Bone marrow (tissue), 2 donors: ENCODE measurements at regions not wholly inside any gene's neighbourhood (a gene's known extent, or its start where the extent isn't known, plus 50 kb on each side); places are given as distances from the start of the nearest gene placed in this dataset.

Experiments used
- DNase-seq, 2 donors: peaks; one replicate each; lab custom pipeline; 2025; lab: John Stamatoyannopoulos, UW

DNA sequence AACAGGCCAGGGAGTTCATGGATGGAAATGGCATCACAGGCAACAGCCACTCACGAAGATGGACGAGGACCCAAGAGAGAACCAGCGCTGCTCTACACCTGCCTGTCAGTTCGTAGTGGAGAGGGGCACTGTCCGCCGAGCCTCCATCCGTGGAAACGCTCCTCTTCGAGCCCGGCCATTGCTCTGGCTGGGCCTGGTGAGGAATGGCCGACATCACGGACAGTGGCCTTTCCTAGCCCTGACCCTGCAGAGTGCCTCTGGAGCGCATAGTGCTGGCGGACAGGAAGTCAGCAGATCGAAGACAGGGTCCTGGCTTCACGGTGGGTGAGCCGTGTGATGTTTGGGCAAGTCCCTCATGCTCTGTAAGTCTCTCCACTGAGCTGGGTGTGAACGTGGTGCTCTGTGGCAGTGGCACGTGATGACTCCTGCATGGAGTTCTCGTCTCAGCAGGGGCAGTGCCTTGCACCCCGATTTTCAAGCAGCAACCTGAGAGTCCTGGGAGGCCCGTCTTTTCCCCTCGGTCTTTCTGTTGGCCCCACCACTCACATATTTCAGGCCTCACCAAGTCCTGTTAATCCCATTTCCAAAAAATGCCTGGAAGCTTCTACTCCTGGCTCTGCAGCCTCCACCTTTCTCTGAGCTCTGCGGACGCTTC, 214.4 kb downstream of the ERMARD start:
- no peak for DNase-seq

- DNase-seq, result no peak
These were observed 213.8 kb downstream of the ERMARD start for GRCh38 chr6:169965239-169965638.

- no peak for DNase-seq
These were observed 213.2 kb downstream of the ERMARD start for GRCh38 chr6:169964486-169965180.

DNA sequence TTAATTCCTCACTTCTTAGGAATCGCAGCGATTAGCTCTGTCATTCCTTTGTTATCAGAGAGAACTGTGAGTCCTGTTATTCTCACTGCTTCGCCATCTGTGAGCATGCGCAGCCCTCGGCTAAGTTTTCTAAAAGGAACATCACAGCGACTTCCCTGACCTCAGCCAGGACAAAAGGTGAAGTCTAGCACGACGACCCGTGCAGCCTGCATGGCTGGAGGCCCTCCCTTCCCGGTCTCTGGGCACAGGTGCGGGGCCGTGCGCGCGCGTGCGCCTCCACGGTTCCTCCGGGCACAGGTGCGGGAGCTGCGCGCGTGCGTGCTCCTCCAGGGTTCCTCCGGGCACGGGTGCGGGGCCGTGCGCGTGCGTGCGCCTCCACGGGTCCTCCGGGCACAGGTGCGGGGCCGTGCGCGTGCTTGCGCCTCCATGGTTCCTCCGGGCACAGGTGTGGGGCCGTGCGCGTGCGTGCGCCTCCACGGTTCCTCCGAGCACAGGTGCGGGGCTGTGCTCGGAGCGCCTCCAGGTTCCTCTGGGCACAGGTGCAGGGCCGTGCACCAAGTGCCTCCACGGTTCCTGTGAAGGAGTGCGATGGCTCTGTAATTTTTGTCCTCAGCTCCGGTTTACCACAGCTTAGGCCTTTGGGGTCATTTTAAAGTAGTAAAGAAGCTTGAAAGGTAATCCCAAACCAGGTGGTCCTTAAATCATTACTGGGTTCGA, 212.3 kb downstream of the ERMARD start:
- DNase-seq, result no peak

- no peak for DNase-seq
These were observed 211.4 kb downstream of the ERMARD start for GRCh38 chr6:169962604-169963469.

DNA sequence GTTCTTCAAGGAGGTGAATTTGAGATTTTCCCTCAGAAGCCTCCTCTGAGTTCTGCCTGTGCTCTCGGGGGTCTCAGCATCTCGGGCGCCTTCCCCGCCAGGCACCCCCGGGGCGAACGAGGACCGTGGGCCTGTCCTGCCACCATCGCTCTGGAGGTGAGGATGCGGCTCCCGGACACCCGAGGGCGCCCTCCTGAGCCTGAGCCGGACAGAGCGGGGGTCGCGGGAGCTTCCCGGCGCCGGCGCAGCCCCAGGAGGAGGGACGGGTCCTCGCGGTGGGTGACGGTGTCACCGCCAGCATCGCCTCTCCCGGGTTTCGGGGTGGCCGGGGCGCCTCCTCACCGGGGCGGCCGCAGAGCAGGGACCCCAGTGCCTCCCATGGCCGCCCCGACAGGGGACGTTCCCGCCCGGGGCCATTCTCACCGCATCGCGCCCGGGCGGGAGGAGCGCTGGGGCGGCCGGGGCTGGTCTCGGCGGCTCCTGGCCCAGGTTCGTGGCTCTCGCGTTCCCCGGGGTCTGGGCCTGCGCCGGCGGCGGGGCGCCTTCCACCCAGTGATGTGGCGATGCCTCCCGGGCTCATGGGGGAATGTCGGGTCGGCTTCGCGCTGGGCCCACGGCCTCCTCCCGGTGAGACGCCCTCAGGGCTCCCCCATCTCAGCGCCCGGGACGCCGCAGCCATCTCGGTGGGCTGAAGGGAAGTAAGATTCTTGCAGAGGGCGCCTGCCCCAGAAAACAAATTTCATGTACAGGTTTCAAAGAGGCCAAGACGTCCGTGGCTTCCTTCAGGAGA, 210.5 kb downstream of the ERMARD start:
- DNase-seq, result no peak

DNA sequence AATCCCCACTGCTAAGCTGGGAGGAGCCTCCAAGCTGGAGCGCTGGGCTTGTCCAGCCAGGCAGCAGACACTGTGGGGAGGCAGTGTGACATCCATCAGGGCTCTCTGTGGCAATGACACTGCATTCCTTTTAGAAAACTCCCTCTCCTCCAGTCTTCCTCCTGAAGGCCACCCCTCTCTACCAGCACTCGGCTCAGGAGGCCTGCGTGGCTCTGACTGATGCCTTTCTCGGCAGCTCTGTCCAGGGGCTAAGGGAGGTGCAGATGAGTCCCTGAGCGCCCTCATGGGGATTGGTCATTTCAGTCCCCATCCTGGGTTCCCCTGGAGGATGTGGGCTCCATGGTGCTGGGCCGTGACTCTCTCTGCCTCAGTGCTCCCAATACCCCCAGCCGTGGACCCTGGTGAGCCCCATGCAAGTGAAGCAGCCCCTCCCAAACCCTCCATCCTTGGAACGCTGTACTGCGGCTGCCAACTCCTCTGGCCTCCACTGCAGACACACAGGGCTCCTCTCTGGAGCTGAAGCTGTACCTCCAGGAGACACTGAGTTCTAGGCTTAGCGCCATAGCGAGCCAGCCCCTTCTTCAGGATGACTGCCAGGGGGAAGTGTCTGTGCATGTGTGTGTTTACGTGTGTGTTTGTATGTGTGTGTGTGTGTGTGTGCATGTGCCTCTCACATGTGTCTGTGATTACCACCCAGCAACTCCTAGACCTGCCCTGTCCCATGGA, 209.6 kb downstream of the ERMARD start:
- no peak for DNase-seq

GRCh38 chr6:169960521-169960885, 209.1 kb downstream of the ERMARD start:
- no peak for DNase-seq

- no peak for DNase-seq
These were observed 208.6 kb downstream of the ERMARD start for GRCh38 chr6:169960003-169960344.

DNA sequence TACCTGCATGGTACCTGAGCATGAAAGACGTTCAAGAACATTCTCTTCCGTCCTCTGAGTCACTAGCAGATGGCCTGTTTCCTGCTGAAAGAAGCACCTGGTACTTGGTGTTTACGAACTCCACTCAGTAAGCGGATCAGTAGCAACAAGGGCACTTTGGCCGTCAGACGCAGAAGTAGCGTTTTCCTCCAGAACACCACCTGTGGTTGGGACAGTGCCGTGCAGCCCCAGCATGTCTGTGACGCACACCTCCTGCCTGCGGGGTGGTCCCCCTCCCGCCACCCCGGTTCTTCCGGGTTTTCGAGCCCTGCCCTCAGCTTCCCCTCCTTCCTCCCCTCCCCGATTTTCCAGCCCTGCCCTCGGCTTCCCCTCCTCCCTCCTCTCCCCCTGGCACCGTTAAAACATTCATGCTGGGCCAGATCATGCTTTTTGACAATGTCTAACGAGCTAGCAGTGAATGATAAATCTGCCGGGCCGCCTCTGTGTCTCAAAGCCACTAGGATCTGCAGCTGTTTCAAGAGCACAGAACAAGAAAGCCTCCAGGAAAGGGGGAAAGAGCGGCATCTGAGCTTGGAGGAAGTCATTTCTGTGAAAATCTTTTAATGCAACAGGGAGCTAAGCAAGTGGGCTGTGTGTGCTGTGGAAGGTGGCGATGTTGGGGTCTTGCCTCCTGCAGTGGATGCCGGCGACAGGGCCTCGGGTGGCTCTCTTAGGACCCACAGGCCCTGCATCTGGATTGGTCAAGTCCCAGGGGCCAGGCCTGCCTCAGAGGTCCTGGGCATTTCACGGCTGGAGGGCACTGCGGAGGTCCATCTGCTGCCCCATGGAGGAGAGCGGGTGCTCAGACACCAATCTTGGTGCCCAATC, 207.9 kb downstream of the ERMARD start:
- peak in 1 of 2 donors; percentile 36 for DNase-seq

DNA sequence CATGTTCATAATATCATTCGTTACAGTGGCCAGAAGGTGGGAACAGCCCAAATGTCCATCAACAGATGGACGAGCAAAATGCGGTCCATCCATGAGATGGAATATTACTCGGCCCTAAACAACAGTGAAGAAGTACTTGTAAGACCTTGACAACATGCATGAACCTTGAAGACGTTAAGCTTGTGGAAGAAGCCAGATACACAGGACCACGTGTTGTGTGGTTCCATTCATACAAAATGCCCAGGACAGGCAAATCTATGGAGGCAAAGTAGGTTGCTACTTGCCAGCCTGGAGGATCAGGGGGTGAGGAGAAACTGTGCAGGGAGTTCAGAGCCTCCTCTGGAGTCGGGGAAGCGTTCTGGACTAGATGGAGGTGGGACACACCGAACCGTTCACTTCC, 207.1 kb downstream of the ERMARD start:
- no peak for DNase-seq

GRCh38 chr6:169957351-169957963, 206.0 kb downstream of the ERMARD start:
- no peak for DNase-seq

DNA sequence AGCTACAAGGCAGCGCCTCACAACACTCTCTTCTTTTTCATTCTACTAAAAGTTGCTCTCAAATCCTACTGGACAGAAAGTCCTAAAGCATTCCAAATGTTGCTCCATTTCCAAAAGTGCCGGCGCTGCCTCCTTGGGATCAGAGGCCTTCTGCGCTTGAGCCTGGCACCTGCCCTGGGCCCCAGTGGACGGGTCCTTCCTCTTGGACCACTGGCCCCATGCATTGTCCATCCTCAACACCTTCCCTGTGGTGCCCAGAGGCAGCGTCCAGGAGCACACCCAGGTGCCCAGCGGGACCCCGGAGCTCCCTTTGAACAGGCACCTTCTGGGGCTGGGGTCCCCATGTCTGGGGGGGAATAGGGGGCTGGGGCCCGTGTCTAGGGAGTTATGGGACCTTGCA, 205.2 kb downstream of the ERMARD start:
- DNase-seq, result no peak

DNA sequence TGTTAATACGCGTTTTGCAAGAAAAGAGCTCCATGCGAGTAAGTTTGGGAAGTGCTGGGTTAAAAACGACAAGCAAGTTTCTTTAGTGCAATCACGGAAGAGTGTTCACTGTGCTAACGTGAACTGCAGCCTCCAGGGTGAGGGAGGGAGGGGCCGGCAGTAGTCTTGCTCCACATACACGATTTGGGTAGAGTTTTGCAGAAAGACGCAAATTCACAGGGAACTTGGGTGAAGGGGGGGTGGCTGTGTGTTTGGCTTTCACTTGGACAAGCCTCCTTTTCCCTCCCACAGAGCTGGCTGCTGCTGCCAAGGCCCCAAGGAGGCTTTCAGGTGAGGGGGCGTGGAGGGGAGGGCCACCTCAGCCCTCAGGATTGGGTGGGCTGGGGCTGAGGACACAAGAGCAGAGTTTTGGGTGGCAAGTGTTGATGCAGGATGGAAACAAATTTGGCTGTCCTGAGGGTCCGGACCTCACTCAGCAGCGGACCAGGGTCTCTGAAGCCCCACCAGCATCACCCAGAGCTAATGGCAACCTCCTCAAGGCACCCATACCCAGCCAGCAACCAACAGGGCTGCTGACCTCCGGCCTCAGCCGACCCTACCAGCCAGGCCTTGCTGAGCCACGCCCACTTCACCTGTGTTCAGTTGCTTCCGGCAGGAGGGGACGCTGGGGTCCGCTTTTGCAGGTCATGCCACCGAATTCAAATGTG, 204.5 kb downstream of the ERMARD start:
- no peak for DNase-seq

DNA sequence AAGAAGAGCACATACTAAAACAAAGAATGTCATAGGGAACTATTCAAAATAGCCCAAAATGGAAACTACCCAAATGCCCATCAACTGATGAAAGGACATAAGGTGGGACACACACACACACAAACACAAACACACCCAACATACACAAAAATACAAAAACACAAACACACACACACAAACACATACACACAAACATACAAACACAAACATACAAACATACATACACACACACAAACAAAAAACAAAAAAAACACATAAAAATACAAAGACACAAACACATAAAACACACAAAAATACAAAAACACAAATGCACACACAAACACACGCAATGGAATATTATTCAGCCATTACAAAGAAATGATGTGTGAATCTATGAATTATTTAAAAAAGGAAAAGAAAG, 203.6 kb downstream of the ERMARD start:
- DNase-seq, result no peak

DNA sequence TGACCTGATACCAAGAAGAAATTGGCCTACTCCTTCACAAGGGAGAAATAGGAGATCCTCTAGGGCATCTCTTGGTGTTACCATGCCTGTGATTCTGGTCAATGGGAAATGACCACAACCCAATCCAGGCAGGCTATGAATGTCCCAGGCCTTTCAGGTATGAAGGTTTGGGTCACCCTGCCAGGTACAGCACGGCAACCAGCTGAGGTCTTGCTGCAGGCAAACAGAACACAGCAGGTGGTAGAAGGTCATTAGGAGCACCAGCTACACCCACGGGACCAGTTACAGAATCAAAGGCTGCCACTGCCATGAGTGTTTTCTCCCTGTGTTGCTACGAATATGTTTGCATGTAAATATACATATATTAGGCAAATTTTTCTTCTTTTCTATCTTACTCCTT, 202.3 kb downstream of the ERMARD start:
- DNase-seq, result no peak

GRCh38 chr6:169950558-169950957, 199.1 kb downstream of the ERMARD start:
- DNase-seq, result no peak

DNA sequence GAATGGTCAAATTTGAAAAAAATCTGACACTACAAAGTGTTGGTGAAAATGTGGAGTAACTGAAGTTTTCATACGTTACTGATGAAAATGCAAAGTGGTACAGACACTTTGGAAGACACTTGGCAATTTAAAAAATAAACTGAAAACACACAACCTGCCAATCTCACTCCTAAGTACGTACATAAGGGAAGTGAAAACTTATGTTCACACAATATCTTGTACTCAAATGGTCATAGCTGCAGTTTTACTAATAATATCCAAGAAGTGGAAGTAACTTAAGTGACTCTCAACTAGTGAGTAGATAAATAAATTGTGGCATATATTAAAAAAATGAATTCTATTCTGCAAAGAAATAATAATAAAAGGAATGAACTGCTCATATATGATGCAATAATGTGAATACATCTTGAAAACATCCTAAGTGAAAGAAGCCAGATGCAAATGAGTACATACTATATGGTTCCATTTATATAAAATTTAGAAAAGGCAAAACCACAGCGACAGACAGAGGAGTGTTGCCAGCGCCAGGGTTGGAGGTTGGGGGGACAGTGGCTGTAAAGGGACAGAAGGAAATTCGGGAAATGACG, 198.2 kb downstream of the ERMARD start:
- no peak for DNase-seq

GRCh38 chr6:169946971-169947370, 195.5 kb downstream of the ERMARD start:
- DNase-seq, result no peak
